Transverse colon (tissue), 4 donors: ENCODE measurements at regions not wholly inside any gene's neighbourhood (a gene's known extent, or its start where the extent isn't known, plus 50 kb on each side); places are given as distances from the start of the nearest gene placed in this dataset.
"Not testable (repeated sequence)": the region's sequence is repeated elsewhere in the genome, so short reads cannot be mapped to it uniquely, and the experiment has no call there.

Source experiments
- DNase-seq: peaks from one replicate; pipeline ENCODE4 v3.0.0-alpha.2; 2019
- H3K27ac ChIP-seq, 4 donors: fragments of 200-600 bp; sonication (generic); 2 replicates each; pipeline ENCODE4 v1.5.1; 2016 to 2018; ENCODE audit warnings: inconsistent platforms in 4 of 4
- H3K27me3 ChIP-seq: fragments of 200-600 bp; sonication (generic); 2 replicates; pipeline ENCODE4 v1.5.1; 2017; ENCODE audit warnings: inconsistent platforms
- H3K36me3 ChIP-seq, 4 donors: fragments of 200-600 bp; sonication (generic); 2 replicates each; pipeline ENCODE4 v1.5.1; 2017 to 2019; ENCODE audit warnings: inconsistent platforms in 4 of 4
- H3K4me1 ChIP-seq, 4 donors: fragments of 200-600 bp; sonication (generic); 2 replicates each; pipeline ENCODE4 v1.5.1; 2017 to 2020; ENCODE audit warnings: inconsistent platforms in 4 of 4
- H3K4me3 ChIP-seq, 4 donors: fragments of 200-600 bp; sonication (generic); 1 replicate in 1 of 4; 2 replicates in 3 of 4; pipeline versions ENCODE4 v1.5.1 to v1.6.1; 2017 to 2019; ENCODE audit warnings: inconsistent platforms in 4 of 4
- H3K9me3 ChIP-seq, 2 donors: fragments of 200-600 bp; sonication (generic); 2 replicates each; pipeline ENCODE4 v1.5.1; 2017 to 2019; ENCODE audit warnings: inconsistent platforms in 2 of 2
- CTCF ChIP-seq, 5 experiments: fragments of 200-600 bp in 3 of 5; fragments of 450-650 bp in 2 of 5; sonication (generic) in 3 of 5; IDR thresholded peaks; 1 replicate in 2 of 5; 2 replicates in 3 of 5; pipeline ENCODE4 v1.5.1; 2016 to 2017; ENCODE audit warnings: antibody characterized with exemption in 5 of 5, inconsistent platforms in 3 of 5, mild to moderate bottlenecking in 2 of 5, moderate library complexity in 1 of 5
- EP300 ChIP-seq: sonication (generic); formaldehyde crosslinking; IDR thresholded peaks from one replicate; pipeline ENCODE4 v1.6.1; 2017; ENCODE audit warnings: antibody characterized with exemption, low read depth
- POLR2A ChIP-seq: fragments of 450-650 bp; IDR thresholded peaks from one replicate; pipeline ENCODE4 v1.6.1; 2016; ENCODE audit warnings: antibody characterized with exemption, mild to moderate bottlenecking, moderate library complexity
- POLR2AphosphoS5 ChIP-seq, 3 donors: sonication (generic); formaldehyde crosslinking; IDR thresholded peaks; one replicate each; pipeline ENCODE4 v1.6.1; 2016; ENCODE audit warnings: antibody characterized with exemption in 3 of 3
- WGBS, 2 donors: methylation state at CpG; one replicate each; pipeline ENCODE4 v1.1.5; 2018; ENCODE audit warnings: low coverage in 1 of 2; 5-methylcytosine and 5-hydroxymethylcytosine counted together
- in situ Hi-C, 4 donors: fragments of 200-750 bp; cut with MboI; loops; one replicate each; pipeline versions ENCODE4 v1.15.0 to v1.15.1; 2017; ENCODE audit warnings: low sequenced_read_pairs in 3 of 4, low pct_ligation_motif_present in 1 of 4, low pct_unique_long_range_greater_than_20kb in 1 of 4
- intact Hi-C: fragments of 100-400 bp; cut with DNase I; formaldehyde crosslinking; loops from one replicate; pipeline ENCODE4 v1.15.1; 2023; ENCODE audit warnings: low total_unique reads

DNA sequence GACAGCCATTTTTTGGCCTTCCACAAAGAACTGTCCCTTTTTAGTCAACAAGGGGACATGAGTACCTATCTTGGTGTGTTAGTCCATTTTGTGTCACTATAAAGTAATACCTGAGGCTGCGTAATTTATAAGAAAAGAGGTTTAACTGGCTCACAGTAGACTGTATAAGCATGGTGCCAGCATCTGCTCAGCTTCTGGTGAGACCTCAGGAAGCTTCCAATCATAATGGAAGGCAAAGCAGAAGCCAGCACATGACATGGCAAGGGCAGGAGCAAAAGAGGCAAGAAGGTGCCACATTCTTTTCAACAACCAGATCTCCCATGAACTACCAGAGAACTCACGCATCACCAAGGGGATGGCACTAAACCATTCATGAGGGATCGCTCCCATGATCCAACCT is 66.1 kb upstream of the VGLL4 start:
- TF ChIP-seq POLR2AphosphoS5 (IDR thresholded peaks at IDR 0.05) = no peak
- TF ChIP-seq CTCF (IDR thresholded peaks at IDR 0.05) = no peak
- TF ChIP-seq EP300 = no peak
- TF ChIP-seq POLR2A = no peak
- Histone ChIP-seq H3K4me3 (no peak overlapping the region), H3K27ac (no peak overlapping the region), H3K36me3 (no peaks in the 10 kb centered on the region), H3K4me1 (no peaks in the 10 kb centered on the region), H3K9me3 (no peaks in the 10 kb centered on the region), H3K27me3 (no peaks in the 10 kb centered on the region)
- DNase-seq = no peak
- in situ Hi-C loops (no loop called here), intact Hi-C loops (no loop called here)
- 100% methylated on average over 3 of the region's 3 CpGs; no CpG with 5 or more reads in 1 of the 2 donors for WGBS, 2 donors

DNA sequence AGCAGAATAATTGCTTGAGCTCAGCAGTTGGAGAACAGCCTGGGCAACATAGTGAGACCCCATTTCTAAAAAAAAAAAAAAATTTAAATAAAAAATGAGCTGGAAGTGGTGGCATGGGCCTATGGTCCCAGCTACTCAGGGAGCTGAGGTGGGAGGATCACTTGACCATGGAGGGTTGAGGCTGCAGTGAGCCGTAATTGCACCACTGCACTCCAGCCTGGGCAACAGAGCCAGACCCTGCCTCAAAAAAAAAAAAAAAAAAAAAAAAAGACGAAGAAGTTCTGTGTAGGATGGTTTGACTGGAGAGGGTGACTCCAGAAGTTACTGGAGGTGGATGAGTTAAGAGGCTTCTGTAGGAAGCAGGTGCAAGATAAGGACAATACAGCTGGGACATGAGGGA is 63.4 kb upstream of the VGLL4 start:
- 67 to 85% methylated on average over 1 to 2 of the region's 2 CpGs for WGBS, 2 donors
- H3K4me3 ChIP-seq, H3K9me3 ChIP-seq, intact Hi-C loops, H3K27ac ChIP-seq, in situ Hi-C loops, H3K36me3 ChIP-seq, H3K4me1 ChIP-seq, DNase-seq, H3K27me3 ChIP-seq: not testable (repeated sequence)

DNA sequence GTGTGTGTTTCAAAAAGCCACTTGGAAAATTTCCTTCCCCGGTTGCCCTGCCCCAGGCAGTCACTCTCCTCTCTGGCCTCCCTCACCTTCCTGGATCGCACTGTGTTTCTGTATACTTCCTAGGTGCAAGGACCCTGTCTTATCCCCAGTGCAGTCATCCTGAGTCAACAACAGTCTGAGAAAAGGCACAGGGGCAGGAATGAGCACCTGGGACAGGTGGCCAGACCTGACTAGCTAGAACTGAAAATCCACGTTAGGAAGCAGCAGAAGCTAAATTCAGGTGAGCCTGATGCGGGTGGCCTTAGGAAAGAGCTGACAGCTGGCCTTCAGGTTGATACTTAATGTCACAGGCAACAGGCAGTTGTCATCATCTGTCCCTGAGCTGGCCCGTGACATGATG is 62.9 kb upstream of the VGLL4 start:
- no peak overlapping the region for H3K4me3 ChIP-seq
- no peak overlapping the region for H3K27ac ChIP-seq
- WGBS, 2 donors = 95% methylated on average over 5 of the region's 5 CpGs; no CpG with 5 or more reads in 1 of the 2 donors
- TF ChIP-seq POLR2A (no peak), EP300 (no peak), CTCF (IDR thresholded peaks at IDR 0.05) (no peak), POLR2AphosphoS5 (IDR thresholded peaks at IDR 0.05) (no peak)
- H3K9me3 ChIP-seq = no peaks in the 10 kb centered on the region
- no peaks in the 10 kb centered on the region for H3K4me1 ChIP-seq
- in situ Hi-C loops = no loop called here
- H3K27me3 ChIP-seq = no peaks in the 10 kb centered on the region
- DNase-seq = no peak
- intact Hi-C loops = no loop called here
- H3K36me3 ChIP-seq = no peaks in the 10 kb centered on the region

DNA sequence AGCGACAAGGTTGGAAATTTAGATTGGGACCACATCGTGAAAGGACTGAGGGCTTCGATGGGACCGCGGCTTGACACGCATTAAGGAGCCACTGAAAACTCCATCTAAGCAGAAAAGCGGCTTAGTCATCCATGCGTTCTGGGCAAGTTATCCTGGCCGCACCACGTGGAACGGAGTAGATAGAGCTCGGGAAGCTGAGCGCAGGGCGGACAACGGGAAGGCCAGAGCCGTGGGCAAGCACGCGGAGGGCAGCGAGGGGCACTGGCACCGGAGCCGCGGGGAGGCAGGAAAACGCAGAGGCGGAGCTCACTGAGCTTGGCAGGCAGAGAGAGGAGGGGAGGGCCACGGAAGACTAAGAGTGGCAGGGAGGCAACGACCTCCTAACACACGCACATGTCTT is 61.3 kb upstream of the VGLL4 start:
- peaks cover 0 to 5% (median 0%) of the 10 kb centered on the region in 4 donors for H3K36me3 ChIP-seq
- intact Hi-C loops (no loop called here), in situ Hi-C loops (no loop called here)
- no peak overlapping the region for H3K27ac ChIP-seq
- no peak for DNase-seq
- no peaks in the 10 kb centered on the region for H3K27me3 ChIP-seq
- TF ChIP-seq POLR2A (no peak), CTCF (IDR thresholded peaks at IDR 0.05) (no peak), POLR2AphosphoS5 (IDR thresholded peaks at IDR 0.05) (no peak), EP300 (no peak)
- H3K9me3 ChIP-seq = no peaks in the 10 kb centered on the region
- H3K4me1 ChIP-seq = no peaks in the 10 kb centered on the region
- WGBS, 2 donors = 92 to 100% methylated on average over 8 to 27 of the region's 27 CpGs
- H3K4me3 ChIP-seq = no peak overlapping the region

DNA sequence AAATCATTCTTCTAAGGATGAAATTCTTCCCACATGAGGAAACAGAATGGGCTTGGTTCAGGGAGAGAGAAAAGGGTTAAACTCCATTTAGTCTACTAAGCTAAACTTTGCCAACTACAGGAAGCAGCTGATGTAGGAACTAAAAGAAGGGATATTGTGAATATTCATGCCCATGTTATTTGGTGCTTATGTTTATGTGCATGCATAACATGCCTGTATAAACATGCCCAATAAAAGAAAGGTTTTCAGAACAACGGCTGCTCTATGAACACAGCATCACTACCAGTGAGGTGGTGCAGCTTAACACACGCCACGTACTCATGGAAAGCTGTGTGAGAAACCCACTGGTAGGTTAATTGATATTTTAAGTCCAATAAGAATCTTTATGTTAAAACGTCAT is 59.4 kb upstream of the VGLL4 start:
- Histone ChIP-seq H3K27me3 (no peaks in the 10 kb centered on the region), H3K36me3 (peaks cover 0 to 5% (median 0%) of the 10 kb centered on the region in 4 donors), H3K4me3 (no peak overlapping the region), H3K27ac (no peak overlapping the region), H3K9me3 (no peaks in the 10 kb centered on the region), H3K4me1 (no peaks in the 10 kb centered on the region)
- DNase-seq = no peak
- in situ Hi-C loops (no loop called here), intact Hi-C loops (no loop called here)
- 80 to 88% methylated on average over 4 of the region's 4 CpGs for WGBS, 2 donors
- TF ChIP-seq EP300 = no peak
- no peak for TF ChIP-seq POLR2A
- TF ChIP-seq POLR2AphosphoS5 (IDR thresholded peaks at IDR 0.05) = no peak
- TF ChIP-seq CTCF (IDR thresholded peaks at IDR 0.05) = no peak
